Endothelial cell of umbilical vein (primary cell): ENCODE measurements at regions not wholly inside any gene's neighbourhood (a gene's known extent, or its start where the extent isn't known, plus 50 kb on each side); places are given as distances from the start of the nearest gene placed in this dataset.

Experiments
- BruUV-seq: library from RNA; stranded (reverse); fragments of 400-500 nt; replicated peaks from 2 replicates; lab custom pipeline; 2021; lab: Mats Ljungman, UMichigan
- CTCF ChIA-PET: fragments of 300-600, 350-600 bp; sonication (Branson Sonifier 250); formaldehyde crosslinking; loops from one replicate; lab custom pipeline; 2021; ENCODE audit warnings: antibody characterized with exemption, inconsistent platforms; lab: Charles Lee
- POLR2A ChIA-PET: fragments of 300-600, 350-600 bp; sonication (Branson Sonifier 250); formaldehyde crosslinking; loops from one replicate; lab custom pipeline; 2021; ENCODE audit warnings: antibody characterized with exemption, inconsistent platforms; lab: Charles Lee
- DNase-seq: peaks from one replicate; pipeline ENCODE4 v3.0.0-alpha.2; 2011; ENCODE audit warnings: low read depth, low spot score
- FAIRE-seq: peaks from 2 replicates; lab custom pipeline; 2011; peaks lifted over from hg19 to GRCh38; lab: Jason Lieb, UNC
- H2AFZ ChIP-seq: 2 replicates; pipeline ENCODE4 v1.6.0; 2012; ENCODE audit warnings: low read depth, low read length, control low read depth, inconsistent platforms
- H3K27ac ChIP-seq: 2 replicates; pipeline ENCODE4 v1.5.1; 2011; ENCODE audit warnings: low read depth, mild to moderate bottlenecking, control low read depth, low read length, moderate library complexity; ENCODE audit not compliant: insufficient read depth
- H3K27me3 ChIP-seq, 2 experiments: 2 replicates each; pipeline versions ENCODE4 v1.6.0 to v1.6.1; 2011; ENCODE audit warnings: low read length in 2 of 2, mixed read lengths in 1 of 2; ENCODE audit not compliant: control insufficient read depth in 2 of 2, insufficient read depth in 2 of 2
- H3K36me3 ChIP-seq, 2 experiments: 2 replicates in 1 of 2; 3 replicates in 1 of 2; pipeline ENCODE4 v1.5.1; 2011; ENCODE audit warnings: low read length in 2 of 2, mild to moderate bottlenecking in 1 of 2, moderate library complexity in 1 of 2; ENCODE audit not compliant: control insufficient read depth in 2 of 2, insufficient read depth in 2 of 2; ENCODE audit errors: extremely low read depth in 1 of 2
- H3K4me1 ChIP-seq: 3 replicates; pipeline ENCODE4 v1.5.1; 2011; ENCODE audit warnings: mild to moderate bottlenecking, low read length; ENCODE audit not compliant: control insufficient read depth, insufficient read depth; ENCODE audit errors: extremely low read depth
- H3K4me2 ChIP-seq: 2 replicates; pipeline ENCODE4 v1.6.1; 2011; ENCODE audit warnings: low read length, control low read depth, mixed read lengths; ENCODE audit not compliant: insufficient read depth
- H3K4me3 ChIP-seq, 3 experiments: fragments of 200-600 bp in 1 of 3; sonication (generic), shearing (Covaris generic) in 1 of 3; replicated peaks in 1 of 3; 2 replicates each; pipeline ENCODE4 v1.5.1; 2011 to 2016; ENCODE audit warnings: control low read depth in 3 of 3, low read length in 3 of 3, mild to moderate bottlenecking in 2 of 3, inconsistent platforms in 1 of 3, low read depth in 1 of 3, moderate library complexity in 1 of 3; ENCODE audit not compliant: insufficient read depth in 1 of 3
- H3K79me2 ChIP-seq: 2 replicates; pipeline ENCODE4 v1.6.0; 2012; ENCODE audit warnings: low read length, inconsistent platforms; ENCODE audit not compliant: control insufficient read depth, insufficient read depth
- H3K9ac ChIP-seq: replicated peaks from 2 replicates; pipeline ENCODE3; 2011; ENCODE audit warnings: low read length, control low read depth; ENCODE audit not compliant: insufficient read depth; ENCODE audit errors: extremely low read depth
- H3K9me1 ChIP-seq: replicated peaks from 3 replicates; pipeline ENCODE4 v1.6.0; 2011; ENCODE audit warnings: mild to moderate bottlenecking, low read length; ENCODE audit not compliant: control insufficient read depth, insufficient read depth; ENCODE audit errors: extremely low read depth
- H3K9me3 ChIP-seq: replicated peaks from 2 replicates; pipeline ENCODE4 v1.5.1; 2012; ENCODE audit warnings: low read length, inconsistent platforms; ENCODE audit not compliant: control insufficient read depth, insufficient read depth
- H4K20me1 ChIP-seq: replicated peaks from 2 replicates; pipeline ENCODE3; 2011; ENCODE audit warnings: mild to moderate bottlenecking, low read length; ENCODE audit not compliant: control insufficient read depth, insufficient read depth; ENCODE audit errors: extremely low read depth
- EZH2 ChIP-seq: IDR thresholded peaks from 2 replicates; pipeline ENCODE4 v1.6.1; 2012; ENCODE audit warnings: borderline replicate concordance, low read depth, mild to moderate bottlenecking, moderate library complexity, low read length, inconsistent platforms; ENCODE audit not compliant: severe bottlenecking
- FOS ChIP-seq: IDR thresholded peaks from 2 replicates; pipeline ENCODE4 v1.6.1; 2011; ENCODE audit warnings: mild to moderate bottlenecking, low read length, moderate library complexity, borderline replicate concordance; ENCODE audit not compliant: insufficient read depth
- GATA2 ChIP-seq: IDR thresholded peaks from 2 replicates; pipeline ENCODE4 v1.7.0; 2011; ENCODE audit warnings: low read depth, mild to moderate bottlenecking, moderate library complexity, mixed read lengths, low read length; ENCODE audit not compliant: insufficient read length, insufficient read depth
- JUN ChIP-seq: IDR thresholded peaks from 2 replicates; pipeline ENCODE4 v1.6.1; 2011; ENCODE audit warnings: borderline replicate concordance, low read depth; ENCODE audit not compliant: insufficient read length, insufficient read depth
- MYC ChIP-seq: IDR thresholded peaks from one replicate; pipeline ENCODE4 v1.6.1; 2011; ENCODE audit warnings: mild to moderate bottlenecking, low read depth, low read length
- POLR2A ChIP-seq: IDR thresholded peaks from 2 replicates; pipeline ENCODE4 v1.6.1; 2012; ENCODE audit warnings: low read depth, mild to moderate bottlenecking, control low read depth, low read length
- POLR2AphosphoS5 ChIP-seq: IDR thresholded peaks from 2 replicates; pipeline ENCODE4 v1.6.1; 2012; ENCODE audit warnings: low read depth, mild to moderate bottlenecking, control low read depth, low read length, moderate library complexity; ENCODE audit not compliant: insufficient read depth
- dilution Hi-C: fragments of 300-500 bp; cut with MboI; formaldehyde crosslinking; loops from one replicate; pipeline ENCODE4 v1.15.0; 2019; ENCODE audit warnings: low sequenced_read_pairs; ENCODE audit not compliant: extremely low pct_ligation_motif_present
- intact Hi-C: fragments of 100-400 bp; cut with micrococcal nuclease; formaldehyde crosslinking; loops from one replicate; pipeline ENCODE4 v1.10.0; 2022
- TF ChIP-seq, protein P1 (sequence below), 2 donors: IDR thresholded peaks; 1 replicate in 1 of 2; 2 replicates in 1 of 2; pipeline ENCODE4 v1.5.1; 2011; ENCODE audit warnings: low read length in 2 of 2, mild to moderate bottlenecking in 2 of 2, moderate library complexity in 2 of 2, control low read depth in 1 of 2, inconsistent platforms in 1 of 2, low read depth in 1 of 2; ENCODE audit not compliant: insufficient read depth in 1 of 2; ENCODE audit errors: extremely low read depth in 1 of 2
- TF ChIP-seq, protein P2 (sequence below): IDR thresholded peaks from 2 replicates; pipeline ENCODE4 v1.6.1; 2011; ENCODE audit not compliant: insufficient read depth, insufficient read length

- no peaks in the 10 kb centered on the region for H3K79me2 ChIP-seq
- H3K4me1 ChIP-seq: no peaks in the 10 kb centered on the region
- intact Hi-C loops (no loop called here), dilution Hi-C loops (no loop called here)
- no peak overlapping the region for H3K4me3 ChIP-seq
- POLR2A ChIA-PET: no interaction called here
- H3K27ac ChIP-seq: no peak overlapping the region
- DNase-seq (no peak), FAIRE-seq (no peak)
- no peak for TF ChIP-seq MYC
- TF ChIP-seq, protein P1, sequence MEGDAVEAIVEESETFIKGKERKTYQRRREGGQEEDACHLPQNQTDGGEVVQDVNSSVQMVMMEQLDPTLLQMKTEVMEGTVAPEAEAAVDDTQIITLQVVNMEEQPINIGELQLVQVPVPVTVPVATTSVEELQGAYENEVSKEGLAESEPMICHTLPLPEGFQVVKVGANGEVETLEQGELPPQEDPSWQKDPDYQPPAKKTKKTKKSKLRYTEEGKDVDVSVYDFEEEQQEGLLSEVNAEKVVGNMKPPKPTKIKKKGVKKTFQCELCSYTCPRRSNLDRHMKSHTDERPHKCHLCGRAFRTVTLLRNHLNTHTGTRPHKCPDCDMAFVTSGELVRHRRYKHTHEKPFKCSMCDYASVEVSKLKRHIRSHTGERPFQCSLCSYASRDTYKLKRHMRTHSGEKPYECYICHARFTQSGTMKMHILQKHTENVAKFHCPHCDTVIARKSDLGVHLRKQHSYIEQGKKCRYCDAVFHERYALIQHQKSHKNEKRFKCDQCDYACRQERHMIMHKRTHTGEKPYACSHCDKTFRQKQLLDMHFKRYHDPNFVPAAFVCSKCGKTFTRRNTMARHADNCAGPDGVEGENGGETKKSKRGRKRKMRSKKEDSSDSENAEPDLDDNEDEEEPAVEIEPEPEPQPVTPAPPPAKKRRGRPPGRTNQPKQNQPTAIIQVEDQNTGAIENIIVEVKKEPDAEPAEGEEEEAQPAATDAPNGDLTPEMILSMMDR (IDR thresholded peaks at IDR 0.05; ENCODE audit: extremely low read depth in 1 of 2, insufficient read depth in 1 of 2, low read depth in 1 of 2, low read length in 2 of 2): no peak
- TF ChIP-seq, protein P2, sequence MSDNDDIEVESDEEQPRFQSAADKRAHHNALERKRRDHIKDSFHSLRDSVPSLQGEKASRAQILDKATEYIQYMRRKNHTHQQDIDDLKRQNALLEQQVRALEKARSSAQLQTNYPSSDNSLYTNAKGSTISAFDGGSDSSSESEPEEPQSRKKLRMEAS: no peak
- no peak for TF ChIP-seq POLR2A
- no peak for TF ChIP-seq FOS
- TF ChIP-seq EZH2: no peak
- TF ChIP-seq GATA2: no peak
- no peak for TF ChIP-seq JUN
- no peak for TF ChIP-seq POLR2AphosphoS5
- no peak overlapping the region for H3K4me2 ChIP-seq
- no peaks in the 10 kb centered on the region for H3K27me3 ChIP-seq
- no TSS peak for BruUV-seq
- CTCF ChIA-PET: no interaction called here
- H3K9ac ChIP-seq: no peak overlapping the region
- H3K9me1 ChIP-seq: no peaks in the 10 kb centered on the region
- no peaks in the 10 kb centered on the region for H4K20me1 ChIP-seq
- H3K9me3 ChIP-seq: peaks cover 2% of the 10 kb centered on the region
- H2AFZ ChIP-seq: no peak overlapping the region
- H3K36me3 ChIP-seq: no peaks in the 10 kb centered on the region
These were observed 56.5 kb upstream of the XYLT1 start for GRCh38 chr16:17526956-17527937.
